Parathyroid adenoma (tissue), 2 donors: ENCODE measurements at regions not wholly inside any gene's neighbourhood (a gene's known extent, or its start where the extent isn't known, plus 50 kb on each side); places are given as distances from the start of the nearest gene placed in this dataset.
"Not testable (repeated sequence)": the region's sequence is repeated elsewhere in the genome, so short reads cannot be mapped to it uniquely, and the experiment has no call there.

Experiments
- H2AFZ ChIP-seq: fragments of 300-600 bp; sonication (generic); one replicate; pipeline ENCODE4 v1.7.0; 2017; ENCODE audit warnings: antibody characterized with exemption, mild to moderate bottlenecking
- H3K27ac ChIP-seq: fragments of 300-600 bp; sonication (generic); one replicate; pipeline ENCODE4 v1.7.0; 2017
- H3K27me3 ChIP-seq: fragments of 300-600 bp; sonication (generic); one replicate; pipeline ENCODE4 v1.7.0; 2017; ENCODE audit warnings: low read length; ENCODE audit not compliant: control insufficient read depth, insufficient read depth
- H3K36me3 ChIP-seq: fragments of 300-600 bp; sonication (generic); one replicate; pipeline ENCODE4 v1.7.0; 2017; ENCODE audit warnings: low read length; ENCODE audit not compliant: control insufficient read depth, insufficient read depth
- H3K4me1 ChIP-seq: fragments of 300-600 bp; sonication (generic); one replicate; pipeline ENCODE4 v1.7.0; 2017; ENCODE audit warnings: control low read depth
- H3K4me2 ChIP-seq: fragments of 300-600 bp; sonication (generic); one replicate; pipeline ENCODE4 v1.7.0; 2017; ENCODE audit warnings: low read length
- H3K4me3 ChIP-seq: fragments of 300-600 bp; sonication (generic); one replicate; pipeline ENCODE4 v1.7.0; 2017; ENCODE audit warnings: low read depth, low read length
- H3K79me2 ChIP-seq: fragments of 300-600 bp; sonication (generic); one replicate; pipeline ENCODE4 v1.7.0; 2017; ENCODE audit warnings: control low read depth
- H3K9ac ChIP-seq: fragments of 300-600 bp; sonication (generic); one replicate; pipeline ENCODE4 v1.7.0; 2017; ENCODE audit warnings: mild to moderate bottlenecking
- H3K9me3 ChIP-seq: fragments of 300-600 bp; sonication (generic); one replicate; pipeline ENCODE4 v1.7.0; 2017; ENCODE audit warnings: low read length; ENCODE audit not compliant: control insufficient read depth
- CTCF ChIP-seq: fragments of 300-600 bp; sonication (generic); IDR thresholded peaks from one replicate; pipeline ENCODE4 v1.7.0; 2017; ENCODE audit warnings: antibody characterized with exemption, mild to moderate bottlenecking
- donor health status: primary hyperparathyroidism.

GRCh38 chr2:122338000-122338399, 582.5 kb downstream of the TSN start:
- Histone ChIP-seq H3K9ac (no peak overlapping the region), H3K36me3 (no peaks in the 10 kb centered on the region), H3K27ac (no peak overlapping the region), H2AFZ (peak overlapping the region; percentile 41), H3K4me3 (no peak overlapping the region), H3K9me3 (no peaks in the 10 kb centered on the region), H3K27me3 (no peaks in the 10 kb centered on the region), H3K79me2 (no peaks in the 10 kb centered on the region), H3K4me1 (peaks cover 19% of the 10 kb centered on the region), H3K4me2 (no peak overlapping the region)
- TF ChIP-seq CTCF: peak; percentile 16

- no peak overlapping the region for H3K9ac ChIP-seq
- no peaks in the 10 kb centered on the region for H3K9me3 ChIP-seq
- H3K79me2 ChIP-seq: no peaks in the 10 kb centered on the region
- no peaks in the 10 kb centered on the region for H3K36me3 ChIP-seq
- no peaks in the 10 kb centered on the region for H3K27me3 ChIP-seq
- H3K4me1 ChIP-seq: peaks cover 19% of the 10 kb centered on the region
- no peak overlapping the region for H3K4me3 ChIP-seq
- peak overlapping the region; percentile 34 for H3K27ac ChIP-seq
- H2AFZ ChIP-seq: peak overlapping the region; percentile 24
- H3K4me2 ChIP-seq: no peak overlapping the region
- no peak for TF ChIP-seq CTCF
Observed at GRCh38 chr2:122340246-122340645, 584.8 kb downstream of the TSN start.

GRCh38 chr2:122341007-122341406, 585.6 kb downstream of the TSN start:
- no peaks in the 10 kb centered on the region for H3K79me2 ChIP-seq
- no peak overlapping the region for H3K9ac ChIP-seq
- peak overlapping the region; percentile 37 for H3K27ac ChIP-seq
- peaks cover 19% of the 10 kb centered on the region for H3K4me1 ChIP-seq
- TF ChIP-seq CTCF: no peak
- H3K27me3 ChIP-seq: no peaks in the 10 kb centered on the region
- H3K36me3 ChIP-seq: no peaks in the 10 kb centered on the region
- H3K9me3 ChIP-seq: no peaks in the 10 kb centered on the region
- H3K4me3 ChIP-seq: no peak overlapping the region
- H2AFZ ChIP-seq: peak overlapping the region; percentile 23
- H3K4me2 ChIP-seq: no peak overlapping the region

- not testable (repeated sequence) for H3K79me2 ChIP-seq, H3K4me2 ChIP-seq, H3K9me3 ChIP-seq, H2AFZ ChIP-seq, H3K36me3 ChIP-seq, H3K4me1 ChIP-seq, H3K4me3 ChIP-seq, H3K27me3 ChIP-seq, H3K27ac ChIP-seq, H3K9ac ChIP-seq
Observed at GRCh38 chr2:122352151-122352550, 596.7 kb downstream of the TSN start.

- no peak for TF ChIP-seq CTCF
- Histone ChIP-seq H3K27me3 (no peaks in the 10 kb centered on the region), H3K9ac (no peak overlapping the region), H3K79me2 (no peaks in the 10 kb centered on the region), H3K4me3 (no peak overlapping the region), H3K4me1 (no peaks in the 10 kb centered on the region), H3K4me2 (no peak overlapping the region), H3K27ac (no peak overlapping the region), H3K9me3 (no peaks in the 10 kb centered on the region), H3K36me3 (no peaks in the 10 kb centered on the region), H2AFZ (no peak overlapping the region)
Observed at GRCh38 chr2:122357998-122358397, 602.5 kb downstream of the TSN start.
